ENCODE measurements at regions not wholly inside any gene's neighbourhood (a gene's known extent, or its start where the extent isn't known, plus 50 kb on each side); places are given as distances from the start of the nearest gene placed in this dataset.

- H3K27me3 ChIP-seq = no peaks in the 10 kb centered on the region
- no peak overlapping the region for H3K27ac ChIP-seq
- no peak overlapping the region for H3K4me3 ChIP-seq
- H3K9me3 ChIP-seq (ENCODE audit: low read depth) = no peaks in the 10 kb centered on the region
- H3K36me3 ChIP-seq = no peaks in the 10 kb centered on the region
- DNase-seq (ENCODE audit: low read depth in 1 of 2, low spot score in 1 of 2) = no peak
- no peaks in the 10 kb centered on the region for H3K4me1 ChIP-seq (ENCODE audit: low read depth)
- no peak for TF ChIP-seq CTCF (IDR thresholded peaks at IDR 0.05; ENCODE audit: low read depth, low read length)
Measured at GRCh38 chr14:106487600-106487999, 961.2 kb downstream of the TMEM121 start.

DNA sequence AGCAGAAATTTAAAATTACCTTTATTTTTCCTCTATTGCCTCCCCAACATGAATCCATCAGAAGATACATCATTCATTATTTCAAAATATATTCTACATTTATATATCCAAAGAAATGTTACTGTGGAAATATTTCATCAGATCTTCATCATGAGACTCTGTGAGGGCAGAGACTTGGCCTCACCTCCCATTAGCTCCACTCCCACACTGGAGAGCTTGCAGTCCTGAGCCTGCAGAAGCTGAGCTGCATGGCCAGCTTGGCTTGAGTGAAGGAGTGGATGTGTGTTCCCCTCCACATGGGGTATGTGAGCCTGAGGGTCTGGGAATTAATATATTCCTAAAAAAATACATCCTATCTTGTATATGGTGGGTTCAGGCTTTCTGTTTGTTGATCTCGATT lies 961.9 kb downstream of the TMEM121 start:
- TF ChIP-seq CTCF (IDR thresholded peaks at IDR 0.05; ENCODE audit: low read depth, low read length) = no peak
- H3K4me1 ChIP-seq (ENCODE audit: low read depth) = no peaks in the 10 kb centered on the region
- no peaks in the 10 kb centered on the region for H3K9me3 ChIP-seq (ENCODE audit: low read depth)
- H3K4me3 ChIP-seq = no peak overlapping the region
- H3K36me3 ChIP-seq = no peaks in the 10 kb centered on the region
- H3K27me3 ChIP-seq = no peaks in the 10 kb centered on the region
- no peak for DNase-seq (ENCODE audit: low read depth in 1 of 2, low spot score in 1 of 2)
- H3K27ac ChIP-seq = no peak overlapping the region

GRCh38 chr14:106489112-106489881 lies 962.9 kb downstream of the TMEM121 start:
- Histone ChIP-seq H3K36me3 (no peaks in the 10 kb centered on the region), H3K9me3 (ENCODE audit: low read depth) (no peaks in the 10 kb centered on the region), H3K4me1 (ENCODE audit: low read depth) (no peaks in the 10 kb centered on the region), H3K4me3 (no peak overlapping the region), H3K27ac (no peak overlapping the region), H3K27me3 (no peaks in the 10 kb centered on the region)
- no peak for TF ChIP-seq CTCF (IDR thresholded peaks at IDR 0.05; ENCODE audit: low read depth, low read length)
- no peak for DNase-seq (ENCODE audit: low read depth in 1 of 2, low spot score in 1 of 2)

GRCh38 chr14:106490442-106490841 lies 964.1 kb downstream of the TMEM121 start:
- no peaks in the 10 kb centered on the region for H3K36me3 ChIP-seq
- TF ChIP-seq CTCF (IDR thresholded peaks at IDR 0.05; ENCODE audit: low read depth, low read length) = no peak
- no peak overlapping the region for H3K27ac ChIP-seq

DNA sequence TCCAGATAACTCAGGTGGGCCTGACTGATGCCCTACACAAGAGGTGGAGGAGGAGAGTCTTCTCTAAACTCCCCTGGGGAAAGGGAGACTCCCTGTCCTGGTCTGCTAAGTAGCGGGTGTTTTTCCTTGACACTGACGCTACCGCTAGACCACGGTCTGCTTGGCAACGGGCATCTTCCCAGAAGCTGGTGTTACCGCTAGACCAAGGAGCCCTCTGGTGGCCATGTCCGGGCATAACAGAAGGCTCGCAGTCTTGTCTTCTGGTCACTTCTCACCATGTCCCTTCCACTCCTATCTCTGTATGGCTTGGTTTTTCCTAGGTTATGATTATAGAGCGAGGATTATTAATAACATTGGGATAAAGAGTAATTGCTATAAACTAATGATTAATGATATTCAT lies 965.5 kb downstream of the TMEM121 start:
- H3K36me3 ChIP-seq = no peaks in the 10 kb centered on the region
- TF ChIP-seq CTCF (IDR thresholded peaks at IDR 0.05; ENCODE audit: low read depth, low read length) = no peak
- H3K4me3 ChIP-seq = no peak overlapping the region
- H3K27ac ChIP-seq = no peak overlapping the region
- H3K27me3 ChIP-seq = no peaks in the 10 kb centered on the region
- H3K9me3 ChIP-seq (ENCODE audit: low read depth) = no peaks in the 10 kb centered on the region
- H3K4me1 ChIP-seq (ENCODE audit: low read depth) = no peaks in the 10 kb centered on the region
- no peak for DNase-seq (ENCODE audit: low read depth in 1 of 2, low spot score in 1 of 2)

More at GRCh38 chr14:106490442-106490841, 964.1 kb downstream of the TMEM121 start:
- no peaks in the 10 kb centered on the region for H3K4me1 ChIP-seq (ENCODE audit: low read depth)
- H3K27me3 ChIP-seq = no peaks in the 10 kb centered on the region
- no peak overlapping the region for H3K4me3 ChIP-seq
- no peaks in the 10 kb centered on the region for H3K9me3 ChIP-seq (ENCODE audit: low read depth)
- DNase-seq (ENCODE audit: low read depth in 1 of 2, low spot score in 1 of 2) = no peak
